ENCODE measurements at regions not wholly inside any gene's neighbourhood (a gene's known extent, or its start where the extent isn't known, plus 50 kb on each side); places are given as distances from the start of the nearest gene placed in this dataset.

- Histone ChIP-seq H4K20me1 (ENCODE audit: insufficient read depth) (no peaks in the 10 kb centered on the region), H3K4me2 (ENCODE audit: low read length) (no peak overlapping the region), H3K27ac (ENCODE audit: low read depth, low read length) (no peak overlapping the region), H3K4me3 (replicated peaks in 1 of 2; ENCODE audit: low read depth in 1 of 2, low read length in 2 of 2) (no peak overlapping the region), H3K27me3 (ENCODE audit: insufficient read depth, low read length) (peaks cover 23% of the 10 kb centered on the region; the same call in 1 of the 2 replicates), H3K9ac (ENCODE audit: low read length) (no peak overlapping the region), H3K36me3 (ENCODE audit: control insufficient read depth in 1 of 2, insufficient read depth in 2 of 2, low read length in 2 of 2) (no peaks in the 10 kb centered on the region), H2AFZ (ENCODE audit: low read depth, low read length, poor library complexity, severe bottlenecking) (no peak overlapping the region), H3K9me3 (ENCODE audit: control insufficient read depth in 1 of 2, insufficient read depth in 1 of 2, low read depth in 1 of 2, low read length in 2 of 2) (no peaks in the 10 kb centered on the region), H3K4me1 (ENCODE audit: control insufficient read depth in 1 of 2, insufficient read depth in 2 of 2, low read length in 2 of 2) (no peaks in the 10 kb centered on the region), H3K9me2 (ENCODE audit: insufficient read depth) (no peaks in the 10 kb centered on the region), H3K79me2 (ENCODE audit: insufficient read depth, low read length) (no peaks in the 10 kb centered on the region)
- intact Hi-C loops (cut with micrococcal nuclease): no loop called here
- ChIA-PET CTCF (no interaction called here), POLR2A (no interaction called here), RAD21 (ENCODE audit: low non-redundant PET in 1 of 2, low total read pairs in 2 of 2, uncharacterized antibody in 2 of 2, unreplicated experiment in 2 of 2) (no interaction called here)
- DNase-seq (ENCODE audit: low read depth, low spot score) (no peak), ATAC-seq (no peak)
- no peak for TF ChIP-seq SIN3A (IDR thresholded peaks at IDR 0.05; ENCODE audit: low read depth)
- no peak for TF ChIP-seq RAD21 (IDR thresholded peaks at IDR 0.05; ENCODE audit: low read depth)
- TF ChIP-seq EZH2 (IDR thresholded peaks at IDR 0.05): no peak
- TF ChIP-seq POLR2A (IDR thresholded peaks at IDR 0.05; ENCODE audit: borderline replicate concordance, extremely low read depth, insufficient read depth, insufficient read length): no peak
- TF ChIP-seq FOSL1 (IDR thresholded peaks at IDR 0.05; ENCODE audit: low read depth): no peak
- TF ChIP-seq ELF1 (IDR thresholded peaks at IDR 0.05; ENCODE audit: borderline replicate concordance, low read depth): no peak
- TF ChIP-seq POLR2AphosphoS5 (IDR thresholded peaks at IDR 0.05; ENCODE audit: low read depth, low read length): no peak
- TF ChIP-seq TCF7L2 (IDR thresholded peaks at IDR 0.05; ENCODE audit: borderline replicate concordance, extremely low read depth, insufficient read depth, insufficient read length): no peak
- no TSS peak for BruUV-seq (replicated peaks)
Measured at GRCh38 chr10:35693800-35694199, 51.7 kb upstream of the FZD8 start.
